MG63 (cell line): ENCODE measurements at regions not wholly inside any gene's neighbourhood (a gene's known extent, or its start where the extent isn't known, plus 50 kb on each side); places are given as distances from the start of the nearest gene placed in this dataset.
A peak's percentile ranks its signal among the peaks of the same experiment; 100 is the strongest.
"Not testable (repeated sequence)": the region's sequence is repeated elsewhere in the genome, so short reads cannot be mapped to it uniquely, and the experiment has no call there.

ENCODE experiments used
- DNase-seq: peaks from one replicate; pipeline ENCODE4 v3.0.0-alpha.2; 2020
- H3K27me3 ChIP-seq: fragments of 250-450 bp; sonication (Bioruptor Pico); 2 replicates; pipeline ENCODE4 v1.5.1; 2020; ENCODE audit warnings: mild to moderate bottlenecking, moderate library complexity
- H3K36me3 ChIP-seq: fragments of 250-450 bp; sonication (Bioruptor Pico); 2 replicates; pipeline ENCODE4 v1.5.1; 2020; ENCODE audit warnings: mild to moderate bottlenecking, moderate library complexity
- H3K4me3 ChIP-seq: fragments of 250-450 bp; sonication (Bioruptor Pico); 2 replicates; pipeline ENCODE4 v1.5.1; 2020; ENCODE audit warnings: mild to moderate bottlenecking, moderate library complexity
- H3K9me3 ChIP-seq: fragments of 250-450 bp; sonication (Bioruptor Pico); 2 replicates; pipeline ENCODE4 v1.5.1; 2020; ENCODE audit warnings: mild to moderate bottlenecking, moderate library complexity

DNA sequence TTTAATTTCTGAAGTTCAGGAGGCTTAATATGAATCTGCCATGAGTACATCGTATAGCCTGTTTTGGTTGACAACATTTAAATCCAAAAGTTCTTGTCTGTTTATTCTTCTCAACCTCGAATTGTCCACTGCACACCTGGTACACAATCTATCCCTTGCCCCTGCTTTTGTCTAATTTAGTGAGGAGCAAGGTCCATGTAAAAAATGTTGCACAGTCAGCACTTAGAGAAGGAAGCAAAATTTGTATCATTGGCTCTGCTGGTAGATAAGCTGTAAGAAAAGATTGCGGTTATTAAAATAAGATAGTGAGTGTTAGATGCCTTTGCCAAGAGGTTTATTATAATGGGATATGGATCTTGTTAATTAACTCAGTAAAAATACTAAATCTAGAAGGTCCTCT is 761.5 kb downstream of the RAPGEF2 start:
- no peaks in the 10 kb centered on the region for H3K9me3 ChIP-seq
- H3K4me3 ChIP-seq = no peak overlapping the region
- DNase-seq = no peak
- H3K27me3 ChIP-seq = no peaks in the 10 kb centered on the region
- H3K36me3 ChIP-seq = no peaks in the 10 kb centered on the region

DNA sequence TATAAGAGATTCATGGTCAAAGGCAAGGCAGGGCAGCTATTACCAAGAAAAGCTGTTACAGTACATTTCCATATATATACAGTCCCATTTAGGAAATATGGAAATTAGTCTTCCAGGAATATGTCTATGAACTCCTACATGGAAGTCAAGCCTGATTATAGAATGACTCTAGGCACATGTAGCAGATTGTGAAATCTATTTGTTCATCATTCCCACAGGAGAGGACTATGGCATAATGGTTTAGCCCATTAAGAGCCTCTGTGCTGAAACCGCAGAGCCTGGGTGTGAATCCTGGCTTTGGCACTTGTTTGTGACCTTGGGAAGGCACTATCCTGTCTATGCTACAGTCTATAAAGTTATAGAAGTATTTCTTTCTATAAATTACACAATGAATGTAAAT is 764.8 kb downstream of the RAPGEF2 start:
- Histone ChIP-seq H3K36me3 (no peaks in the 10 kb centered on the region), H3K4me3 (no peak overlapping the region), H3K9me3 (no peaks in the 10 kb centered on the region), H3K27me3 (no peaks in the 10 kb centered on the region)
- DNase-seq = no peak

DNA sequence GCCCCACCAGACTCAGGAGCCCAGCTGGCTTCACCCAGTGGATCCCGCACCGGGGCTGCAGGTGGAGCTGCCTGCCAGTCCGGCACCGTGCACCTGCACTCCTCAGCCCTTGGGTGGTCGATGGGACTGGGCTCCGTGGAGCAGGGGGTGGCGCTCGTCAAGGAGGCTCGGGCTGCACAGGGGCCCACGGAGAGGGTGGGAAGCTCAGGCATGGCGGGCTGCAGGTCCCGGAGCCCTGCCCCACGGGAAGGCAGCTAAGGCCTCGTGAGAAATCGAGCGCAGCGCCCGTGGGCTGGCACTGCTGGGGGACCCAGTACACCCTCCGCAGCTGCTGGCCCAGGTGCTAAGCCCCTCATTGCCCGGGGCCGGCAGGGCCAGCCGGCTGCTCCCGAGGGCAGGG is 766.1 kb downstream of the RAPGEF2 start:
- not testable (repeated sequence) for H3K36me3 ChIP-seq, H3K4me3 ChIP-seq, H3K27me3 ChIP-seq, H3K9me3 ChIP-seq, DNase-seq

- no peak for DNase-seq
- no peaks in the 10 kb centered on the region for H3K9me3 ChIP-seq
- no peaks in the 10 kb centered on the region for H3K36me3 ChIP-seq
- no peak overlapping the region for H3K4me3 ChIP-seq
- no peaks in the 10 kb centered on the region for H3K27me3 ChIP-seq
Observed at GRCh38 chr4:159871141-159871540, 768.3 kb downstream of the RAPGEF2 start.

GRCh38 chr4:159881158-159881557 is 778.3 kb downstream of the RAPGEF2 start:
- no peaks in the 10 kb centered on the region for H3K36me3 ChIP-seq
- H3K27me3 ChIP-seq = no peaks in the 10 kb centered on the region
- DNase-seq = no peak
- H3K9me3 ChIP-seq = no peaks in the 10 kb centered on the region
- H3K4me3 ChIP-seq = no peak overlapping the region

- H3K9me3 ChIP-seq = no peaks in the 10 kb centered on the region
- H3K4me3 ChIP-seq = no peak overlapping the region
- H3K36me3 ChIP-seq = no peaks in the 10 kb centered on the region
- no peaks in the 10 kb centered on the region for H3K27me3 ChIP-seq
- DNase-seq = no peak
Observed at GRCh38 chr4:159884989-159885388, 782.1 kb downstream of the RAPGEF2 start.

DNA sequence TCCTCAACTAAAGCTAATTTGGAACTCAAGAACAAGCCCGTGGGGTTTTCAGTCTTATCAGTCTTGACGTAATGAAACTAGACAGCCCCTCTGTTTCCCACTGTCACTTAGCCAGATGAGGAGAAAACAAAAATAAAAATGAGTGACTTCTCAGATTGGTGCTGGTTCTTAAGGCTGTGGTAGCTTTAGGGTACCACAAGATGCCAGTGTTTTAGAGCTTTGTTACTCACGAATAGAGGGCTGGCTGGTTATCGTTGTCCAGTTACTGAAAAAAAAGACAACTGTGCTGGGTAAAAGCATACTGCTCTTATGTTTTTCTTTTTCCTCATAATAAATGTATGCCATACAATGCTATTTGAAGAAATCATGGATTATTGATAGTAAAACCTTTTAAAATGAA is 796.7 kb downstream of the RAPGEF2 start:
- no peak for DNase-seq
- Histone ChIP-seq H3K4me3 (no peak overlapping the region), H3K9me3 (no peaks in the 10 kb centered on the region), H3K36me3 (no peaks in the 10 kb centered on the region), H3K27me3 (peaks cover 3% of the 10 kb centered on the region; the same call in 1 of the 2 replicates)

DNA sequence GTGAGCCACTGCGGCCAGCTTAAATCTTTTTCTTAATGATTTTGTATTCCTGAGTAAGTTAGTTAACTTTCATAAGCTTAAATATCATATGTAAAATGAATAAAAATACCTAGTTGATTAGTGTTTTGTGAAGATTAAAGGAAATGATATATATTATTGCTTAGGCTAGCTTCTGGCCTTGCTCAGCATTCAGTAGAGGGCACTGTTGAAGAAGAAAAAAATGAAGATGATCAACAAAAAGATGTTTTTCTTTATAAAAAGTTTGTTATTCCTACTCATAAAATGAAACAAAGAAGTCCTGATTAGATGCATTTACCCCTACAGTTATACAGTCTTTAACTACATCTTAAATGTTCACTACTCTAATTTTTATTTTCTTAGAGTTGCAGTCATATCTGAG is 797.7 kb downstream of the RAPGEF2 start:
- no peaks in the 10 kb centered on the region for H3K36me3 ChIP-seq
- H3K9me3 ChIP-seq = no peaks in the 10 kb centered on the region
- no peak overlapping the region for H3K4me3 ChIP-seq
- H3K27me3 ChIP-seq = peaks cover 3% of the 10 kb centered on the region; the same call in 1 of the 2 replicates
- no peak for DNase-seq

DNA sequence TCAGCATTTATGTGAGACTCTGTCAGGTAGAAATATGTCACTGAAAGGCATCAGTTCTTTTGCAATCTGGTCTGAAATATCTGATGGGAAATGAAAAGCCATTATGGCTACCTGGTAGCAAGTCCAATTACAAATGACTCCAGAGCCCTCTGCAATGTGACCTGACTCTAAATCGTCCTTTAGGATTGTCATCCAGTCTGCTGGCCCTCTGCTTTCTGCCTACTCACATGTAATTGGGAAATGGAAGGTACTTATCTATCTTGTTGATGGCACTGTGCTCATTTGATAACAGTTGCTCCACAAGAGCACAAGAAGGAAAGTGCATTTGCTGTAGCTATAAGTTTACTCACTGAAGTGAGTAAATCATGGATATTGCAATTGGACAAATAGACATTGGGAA is 799.8 kb downstream of the RAPGEF2 start:
- no peak for DNase-seq
- Histone ChIP-seq H3K4me3 (no peak overlapping the region), H3K36me3 (no peaks in the 10 kb centered on the region), H3K9me3 (no peaks in the 10 kb centered on the region), H3K27me3 (no peaks in the 10 kb centered on the region)

DNA sequence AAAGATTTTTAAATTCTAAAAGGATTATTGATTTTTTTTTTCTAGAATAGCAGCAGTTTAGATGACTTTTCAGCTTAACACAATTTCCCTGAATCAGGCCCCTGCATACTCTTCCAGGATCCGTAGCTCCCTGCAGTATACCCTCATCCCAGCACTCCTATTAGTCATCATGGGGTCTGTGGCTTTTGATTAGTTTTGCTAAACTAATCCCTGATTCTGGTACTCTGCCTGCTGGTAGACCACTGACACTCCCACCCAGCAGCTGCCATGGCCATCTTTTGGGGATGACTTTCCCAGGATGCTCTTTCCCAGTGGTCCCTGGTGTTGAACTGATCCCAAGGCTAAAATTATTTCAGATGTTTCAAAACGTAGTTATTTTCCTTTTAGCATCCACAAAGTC is 802.0 kb downstream of the RAPGEF2 start:
- Histone ChIP-seq H3K9me3 (no peaks in the 10 kb centered on the region), H3K27me3 (no peaks in the 10 kb centered on the region), H3K36me3 (no peaks in the 10 kb centered on the region), H3K4me3 (no peak overlapping the region)
- DNase-seq = no peak

- Histone ChIP-seq H3K4me3 (no peak overlapping the region), H3K9me3 (no peaks in the 10 kb centered on the region), H3K36me3 (no peaks in the 10 kb centered on the region), H3K27me3 (no peaks in the 10 kb centered on the region)
- DNase-seq = no peak
Observed at GRCh38 chr4:159906051-159906450, 803.2 kb downstream of the RAPGEF2 start.

GRCh38 chr4:159906517-159906916 is 803.6 kb downstream of the RAPGEF2 start:
- no peaks in the 10 kb centered on the region for H3K36me3 ChIP-seq
- no peaks in the 10 kb centered on the region for H3K9me3 ChIP-seq
- H3K4me3 ChIP-seq = no peak overlapping the region
- DNase-seq = no peak
- H3K27me3 ChIP-seq = no peaks in the 10 kb centered on the region

GRCh38 chr4:159910721-159911120 is 807.8 kb downstream of the RAPGEF2 start:
- Histone ChIP-seq H3K36me3 (no peaks in the 10 kb centered on the region), H3K27me3 (no peaks in the 10 kb centered on the region), H3K4me3 (no peak overlapping the region), H3K9me3 (no peaks in the 10 kb centered on the region)
- DNase-seq = no peak

DNA sequence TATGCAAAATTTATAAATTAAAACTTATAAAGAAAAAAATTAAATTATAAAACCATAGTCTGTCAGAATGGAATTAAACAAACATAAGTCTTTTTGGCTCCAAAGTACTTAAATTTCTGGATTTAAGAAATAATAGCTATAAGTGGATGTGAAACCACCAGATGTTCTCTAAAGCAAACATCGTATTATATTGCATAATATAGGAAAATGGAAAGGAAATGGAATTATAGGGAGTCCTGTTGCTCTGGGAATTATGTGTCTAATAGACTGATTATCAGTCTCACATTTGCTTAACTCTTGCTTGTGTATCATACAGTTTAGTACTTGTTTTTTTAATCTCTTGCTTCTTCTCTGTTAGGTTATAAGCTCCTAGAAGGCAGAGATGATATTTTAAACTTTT is 819.2 kb downstream of the RAPGEF2 start:
- no peak for DNase-seq
- no peaks in the 10 kb centered on the region for H3K9me3 ChIP-seq
- H3K4me3 ChIP-seq = no peak overlapping the region
- no peaks in the 10 kb centered on the region for H3K27me3 ChIP-seq
- H3K36me3 ChIP-seq = no peaks in the 10 kb centered on the region

- no peak overlapping the region for H3K4me3 ChIP-seq
- H3K36me3 ChIP-seq = no peaks in the 10 kb centered on the region
- no peaks in the 10 kb centered on the region for H3K9me3 ChIP-seq
- DNase-seq = no peak
- no peaks in the 10 kb centered on the region for H3K27me3 ChIP-seq
Observed at GRCh38 chr4:159925770-159926169, 822.9 kb downstream of the RAPGEF2 start.

GRCh38 chr4:159926871-159927270 is 824.0 kb downstream of the RAPGEF2 start:
- no peaks in the 10 kb centered on the region for H3K9me3 ChIP-seq
- H3K27me3 ChIP-seq = no peaks in the 10 kb centered on the region
- peak; percentile 7 for DNase-seq
- H3K4me3 ChIP-seq = no peak overlapping the region
- no peaks in the 10 kb centered on the region for H3K36me3 ChIP-seq

GRCh38 chr4:159927781-159928180 is 824.9 kb downstream of the RAPGEF2 start:
- Histone ChIP-seq H3K4me3 (no peak overlapping the region), H3K36me3 (no peaks in the 10 kb centered on the region), H3K9me3 (no peaks in the 10 kb centered on the region), H3K27me3 (no peaks in the 10 kb centered on the region)
- no peak for DNase-seq

DNA sequence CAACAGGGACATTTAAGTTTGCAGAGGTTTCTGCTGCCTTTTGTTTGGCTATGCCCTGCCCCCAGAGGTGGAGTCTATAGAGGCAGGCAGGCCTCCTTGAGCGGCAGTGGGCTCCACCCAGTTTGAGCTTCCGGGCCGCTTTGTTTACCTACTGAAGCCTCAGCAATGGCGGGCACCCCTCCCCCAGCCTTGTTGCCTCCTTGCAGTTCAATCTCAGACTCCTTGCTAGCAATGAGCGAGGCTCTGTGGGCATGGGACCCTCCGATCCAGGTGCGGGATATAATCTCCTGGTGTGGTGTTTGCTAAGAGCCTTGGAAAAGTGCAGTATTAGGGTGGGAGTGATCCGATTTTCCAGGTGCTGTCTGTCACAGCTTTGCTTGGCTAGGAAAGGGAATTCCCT is 831.7 kb downstream of the RAPGEF2 start:
- H3K36me3 ChIP-seq, H3K27me3 ChIP-seq, H3K4me3 ChIP-seq, DNase-seq, H3K9me3 ChIP-seq: not testable (repeated sequence)

DNA sequence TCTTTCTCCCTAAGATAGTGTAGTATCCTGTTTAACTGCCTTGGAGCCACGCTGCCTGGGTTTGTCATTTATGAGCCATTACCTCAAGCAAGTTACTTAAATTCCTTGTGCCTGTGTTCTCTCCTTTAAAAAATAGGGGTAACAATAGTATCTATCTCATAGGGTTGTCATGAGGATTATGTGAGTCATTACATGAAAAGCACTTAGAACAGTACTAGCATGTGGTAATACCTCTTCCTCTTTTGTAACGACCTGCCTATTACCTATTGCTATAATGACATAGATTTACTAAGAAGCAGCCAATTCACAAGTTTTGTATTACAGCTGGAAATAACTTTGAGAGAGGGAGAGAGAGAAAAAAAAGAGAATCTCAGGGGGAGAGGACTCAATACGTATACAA is 834.7 kb downstream of the RAPGEF2 start:
- no peaks in the 10 kb centered on the region for H3K9me3 ChIP-seq
- no peaks in the 10 kb centered on the region for H3K36me3 ChIP-seq
- no peaks in the 10 kb centered on the region for H3K27me3 ChIP-seq
- H3K4me3 ChIP-seq = no peak overlapping the region
- no peak for DNase-seq
